ENCODE measurements at regions not wholly inside any gene's neighbourhood (a gene's known extent, or its start where the extent isn't known, plus 50 kb on each side); places are given as distances from the start of the nearest gene placed in this dataset.

- FAIRE-seq (no peak), DNase-seq (ENCODE audit: low read depth in 1 of 2, low spot score in 2 of 2) (no peak)
- no peak overlapping the region for H3K27ac ChIP-seq (ENCODE audit: low read depth, low read length)
- CTCF ChIA-PET (ENCODE audit: partially characterized antibody), result interaction anchor here (0.5 to 6.7 kb wide), 6 partner anchors 8 to 991 kb away, joined by 3 to 131 read pairs (median 8); no protein-coding TSS in a partner anchor
- no peak overlapping the region for H2AFZ ChIP-seq (ENCODE audit: low read length)
- no peak overlapping the region for H2BK5ac ChIP-seq (ENCODE audit: low read depth, low read length)
- no peak overlapping the region for H3K14ac ChIP-seq (ENCODE audit: insufficient read length)
- WGBS, 2 experiments (ENCODE audit: extremely low coverage in 1 of 2, insufficient coverage in 1 of 2, insufficient read length in 1 of 2, insufficient replicate concordance in 2 of 2, low coverage in 1 of 2, low lambda C conversion rate in 2 of 2, missing lambda C conversion rate in 1 of 2), result 92% methylated on average over 12 of the region's 12 CpGs; no CpG with 5 or more reads in 1 of the 2 experiments
- no peak overlapping the region for H3K18ac ChIP-seq (ENCODE audit: extremely low read depth, low read length)
- H3K56ac ChIP-seq (replicated peaks; ENCODE audit: insufficient read length, low read depth, low read length), result no peak overlapping the region
- peak overlapping the region; percentile 14; the same call in 1 of the 2 replicates for H4K8ac ChIP-seq (ENCODE audit: extremely low read depth, insufficient read depth, low read length)
- H4K20me1 ChIP-seq (replicated peaks in 1 of 2; ENCODE audit: control insufficient read depth in 1 of 2, insufficient read depth in 2 of 2, low read length in 2 of 2), result no peaks in the 10 kb centered on the region
- TF ChIP-seq CHD1 (IDR thresholded peaks at IDR 0.05; ENCODE audit: low read depth, low read length) (no peak), PHF8 (conservative IDR thresholded peaks at IDR 0.05; ENCODE audit: low read depth, low read length) (no peak), YY1 (IDR thresholded peaks at IDR 0.05; ENCODE audit: low read depth, low read length) (no peak), MAFK (IDR thresholded peaks at IDR 0.05; ENCODE audit: low read depth, low read length) (no peak), TAF7 (optimal IDR thresholded peaks at IDR 0.05; ENCODE audit: borderline replicate concordance, low read depth, low read length) (no peak), EZH2 (IDR thresholded peaks at IDR 0.05; ENCODE audit: low read depth, low read length, severe bottlenecking) (no peak), TEAD4 (IDR thresholded peaks at IDR 0.05; ENCODE audit: low read depth, low read length) (no peak), BACH1 (IDR thresholded peaks at IDR 0.05; ENCODE audit: low read length) (no peak), SIRT6 (IDR thresholded peaks at IDR 0.05; ENCODE audit: low read length) (no peak), JUND (IDR thresholded peaks at IDR 0.05; ENCODE audit: low read length) (no peak), NRF1 (IDR thresholded peaks at IDR 0.05; ENCODE audit: low read depth, low read length) (no peak)
- POLR2A ChIA-PET (ENCODE audit: partially characterized antibody), result no interaction called here
- H2BK12ac ChIP-seq (ENCODE audit: low read depth, low read length), result no peak overlapping the region
- no peak overlapping the region for H2AK5ac ChIP-seq (ENCODE audit: low read depth, low read length)
- H4K91ac ChIP-seq (replicated peaks; ENCODE audit: insufficient read length, low read length), result no peak overlapping the region
- H3K4me3 ChIP-seq (ENCODE audit: extremely low read depth in 1 of 4, insufficient read depth in 2 of 4, low read depth in 3 of 4, low read length in 4 of 4), result no peak overlapping the region
- H3K4me2 ChIP-seq (ENCODE audit: insufficient read depth in 1 of 2, low read depth in 2 of 2, low read length in 2 of 2), result no peak overlapping the region
- no peak overlapping the region for H2BK120ac ChIP-seq (replicated peaks; ENCODE audit: low read depth, low read length)
- H3K23ac ChIP-seq (ENCODE audit: insufficient read length), result no peak overlapping the region
- no peaks in the 10 kb centered on the region for H3K9me3 ChIP-seq (ENCODE audit: insufficient read depth in 2 of 2, low read depth in 1 of 2, low read length in 1 of 2)
- H3K36me3 ChIP-seq (ENCODE audit: control insufficient read depth in 2 of 4, insufficient read depth in 4 of 4, low read length in 3 of 4), result no peaks in the 10 kb centered on the region
- no peaks in the 10 kb centered on the region for H3K4me1 ChIP-seq (replicated peaks in 1 of 4; ENCODE audit: control insufficient read depth in 3 of 4, insufficient read depth in 4 of 4, low read length in 3 of 4)
- no peaks in the 10 kb centered on the region for H3K79me2 ChIP-seq (ENCODE audit: control insufficient read depth in 1 of 2, insufficient read depth in 2 of 2, low read length in 2 of 2)
- H2BK20ac ChIP-seq (ENCODE audit: low read length), result no peak overlapping the region
- no peak overlapping the region for H3K4ac ChIP-seq (replicated peaks; ENCODE audit: insufficient read length, low read depth, low read length)
- no peak overlapping the region for H3K9ac ChIP-seq (replicated peaks in 1 of 4; ENCODE audit: extremely low read depth in 1 of 4, low read depth in 3 of 4, low read length in 3 of 4)
- H3K79me1 ChIP-seq (ENCODE audit: low read depth, low read length), result no peaks in the 10 kb centered on the region
- H4K5ac ChIP-seq (ENCODE audit: insufficient read length, low read depth, low read length), result no peak overlapping the region
- H3K27me3 ChIP-seq (replicated peaks in 1 of 4; ENCODE audit: control insufficient read depth in 3 of 4, extremely low read depth in 1 of 4, insufficient read depth in 3 of 4, low read length in 3 of 4), result no peaks in the 10 kb centered on the region
- no peak overlapping the region for H2BK15ac ChIP-seq (ENCODE audit: low read length)
- H3K23me2 ChIP-seq (ENCODE audit: low read depth, low read length), result no peaks in the 10 kb centered on the region
Measured at GRCh38 chr1:239955431-239955830, 136.3 kb upstream of the FMN2 start.

Data from H1 (cell line).